Panc1 (cell line): ENCODE measurements at regions not wholly inside any gene's neighbourhood (a gene's known extent, or its start where the extent isn't known, plus 50 kb on each side); places are given as distances from the start of the nearest gene placed in this dataset.

Experiments
- ATAC-seq: fragments of 200-7000 bp; cut with Tn5 transposase; 2 replicates; pipeline ENCODE4 v1.9.1; 2020; ENCODE audit warnings: mild to moderate bottlenecking, moderate library complexity
- BruUV-seq: library from RNA; stranded (reverse); fragments of 400-500 nt; replicated peaks from 2 replicates; lab custom pipeline; 2021; lab: Mats Ljungman, UMichigan
- CTCF ChIA-PET: fragments of 300-600 bp; sonication (Branson Sonifier 250); formaldehyde crosslinking; loops from one replicate; lab custom pipeline; 2022; ENCODE audit warnings: antibody characterized with exemption; lab: Charles Lee
- POLR2A ChIA-PET: fragments of 300-600 bp; sonication (Branson Sonifier 250); formaldehyde crosslinking; loops from one replicate; lab custom pipeline; 2022; ENCODE audit warnings: antibody characterized with exemption; lab: Charles Lee
- DNase-seq: peaks from one replicate; pipeline ENCODE4 v3.0.0-alpha.2; 2010; ENCODE audit warnings: low read depth, low spot score
- H3K27ac ChIP-seq: 2 replicates; pipeline ENCODE4 v1.5.1; 2011; ENCODE audit warnings: mild to moderate bottlenecking, low read length, inconsistent platforms
- H3K27me3 ChIP-seq: fragments of 200-500 bp; sonication (Bioruptor generic); 2 replicates; pipeline ENCODE4 v1.6.0; 2014; ENCODE audit warnings: low read length, inconsistent platforms; ENCODE audit not compliant: control insufficient read depth, insufficient read depth
- H3K36me3 ChIP-seq: fragments of 200-500 bp; sonication (Bioruptor generic); 2 replicates; pipeline ENCODE4 v1.5.1; 2014; ENCODE audit warnings: inconsistent platforms, mild to moderate bottlenecking, low read length, moderate library complexity; ENCODE audit not compliant: control insufficient read depth, insufficient read depth
- H3K4me1 ChIP-seq: 2 replicates; pipeline ENCODE4 v1.5.1; 2011; ENCODE audit warnings: inconsistent platforms, mild to moderate bottlenecking, low read length, moderate library complexity; ENCODE audit not compliant: control insufficient read depth, insufficient read depth
- H3K4me3 ChIP-seq, 2 experiments: 2 replicates each; pipeline ENCODE4 v1.5.1; 2011 to 2012; ENCODE audit warnings: low read depth in 2 of 2, low read length in 2 of 2, mild to moderate bottlenecking in 2 of 2, inconsistent platforms in 1 of 2, moderate library complexity in 1 of 2
- H3K9me3 ChIP-seq: fragments of 200-500 bp; sonication (Bioruptor generic); 2 replicates; pipeline ENCODE4 v1.5.1; 2014; ENCODE audit warnings: low read depth, mild to moderate bottlenecking, inconsistent platforms, low read length, moderate library complexity; ENCODE audit not compliant: control insufficient read depth, insufficient read depth
- CTCF ChIP-seq: fragments of 450-650 bp; IDR thresholded peaks from 2 replicates; pipeline ENCODE4 v1.5.1; 2017; ENCODE audit warnings: mild to moderate bottlenecking
- POLR2AphosphoS5 ChIP-seq: IDR thresholded peaks from 2 replicates; pipeline ENCODE4 v1.6.1; 2012; ENCODE audit warnings: mild to moderate bottlenecking, low read depth, low read length, moderate library complexity
- REST ChIP-seq, 2 experiments: IDR thresholded peaks; 2 replicates each; pipeline ENCODE4 v1.6.1; 2011 to 2012; ENCODE audit warnings: low read depth in 2 of 2, control low read depth in 1 of 2, low read length in 1 of 2, mild to moderate bottlenecking in 1 of 2, moderate library complexity in 1 of 2; ENCODE audit not compliant: insufficient read depth in 1 of 2
- SIN3A ChIP-seq: IDR thresholded peaks from 2 replicates; pipeline ENCODE4 v1.6.1; 2012; ENCODE audit warnings: low read depth, mild to moderate bottlenecking, low read length, moderate library complexity, borderline replicate concordance; ENCODE audit not compliant: insufficient read depth
- TCF7L2 ChIP-seq: IDR thresholded peaks from 2 replicates; pipeline ENCODE4 v1.6.1; 2011; ENCODE audit warnings: mild to moderate bottlenecking, low read depth, low read length, inconsistent platforms
- in situ Hi-C: cut with HindIII; loops from 2 replicates; pipeline ENCODE4 v1.10.0; 2016; ENCODE audit warnings: low sequenced_read_pairs, low pct_unique_long_range_greater_than_20kb
- intact Hi-C: fragments of 100-400 bp; cut with micrococcal nuclease; formaldehyde crosslinking; loops from one replicate; pipeline ENCODE4 v1.10.0; 2022; ENCODE audit not compliant: unreplicated experiment

- H3K27me3 ChIP-seq: no peaks in the 10 kb centered on the region
- BruUV-seq: no TSS peak
- in situ Hi-C loops: no loop called here
- no peak overlapping the region for H3K27ac ChIP-seq
- no peak for ATAC-seq
- ChIA-PET POLR2A (no interaction called here), CTCF (no interaction called here)
- no peak for DNase-seq
- no peak overlapping the region for H3K4me3 ChIP-seq
- no peaks in the 10 kb centered on the region for H3K36me3 ChIP-seq
- TF ChIP-seq REST (IDR thresholded peaks at IDR 0.05; ENCODE audit: insufficient read depth in 1 of 2, low read depth in 2 of 2, low read length in 1 of 2): no peak
- TF ChIP-seq CTCF: no peak
- TF ChIP-seq TCF7L2: no peak
- TF ChIP-seq POLR2AphosphoS5: no peak
- no peak for TF ChIP-seq SIN3A
- H3K4me1 ChIP-seq: no peaks in the 10 kb centered on the region
- intact Hi-C loops: no loop called here
- H3K9me3 ChIP-seq: no peaks in the 10 kb centered on the region
Measured at GRCh38 chr1:56336982-56337381, 242.4 kb downstream of the PLPP3 start.

DNA sequence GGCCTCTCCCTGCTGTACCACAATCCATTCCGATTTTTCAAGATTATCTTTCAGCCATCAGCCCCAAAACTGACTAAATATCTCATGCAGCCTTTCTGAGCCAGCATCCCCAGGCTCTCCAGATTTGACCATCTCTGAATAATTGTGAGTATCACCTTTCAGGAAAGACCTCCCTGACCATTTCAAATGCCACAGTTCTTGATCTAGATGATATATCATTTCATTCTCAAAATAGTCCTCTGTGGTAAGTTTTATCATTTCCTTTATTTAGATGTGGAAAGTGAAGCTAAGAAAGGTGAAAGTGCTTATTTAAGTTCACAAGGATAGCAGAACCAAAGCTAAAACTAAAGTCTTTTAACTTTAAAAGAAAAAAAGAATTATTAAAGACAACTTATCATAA is 244.0 kb downstream of the PLPP3 start:
- Histone ChIP-seq H3K36me3 (no peaks in the 10 kb centered on the region), H3K27ac (no peak overlapping the region), H3K9me3 (no peaks in the 10 kb centered on the region), H3K4me3 (no peak overlapping the region), H3K27me3 (no peaks in the 10 kb centered on the region), H3K4me1 (no peaks in the 10 kb centered on the region)
- ChIA-PET POLR2A (no interaction called here), CTCF (no interaction called here)
- no peak for ATAC-seq
- no peak for DNase-seq
- in situ Hi-C loops: no loop called here
- TF ChIP-seq POLR2AphosphoS5: no peak
- no peak for TF ChIP-seq CTCF
- no peak for TF ChIP-seq REST (IDR thresholded peaks at IDR 0.05; ENCODE audit: insufficient read depth in 1 of 2, low read depth in 2 of 2, low read length in 1 of 2)
- TF ChIP-seq TCF7L2: no peak
- TF ChIP-seq SIN3A: no peak
- no TSS peak for BruUV-seq
- intact Hi-C loops: no loop called here
